ENCODE measurements at regions not wholly inside any gene's neighbourhood (a gene's known extent, or its start where the extent isn't known, plus 50 kb on each side); places are given as distances from the start of the nearest gene placed in this dataset.
A peak's percentile ranks its signal among the peaks of the same experiment; 100 is the strongest.

DNA sequence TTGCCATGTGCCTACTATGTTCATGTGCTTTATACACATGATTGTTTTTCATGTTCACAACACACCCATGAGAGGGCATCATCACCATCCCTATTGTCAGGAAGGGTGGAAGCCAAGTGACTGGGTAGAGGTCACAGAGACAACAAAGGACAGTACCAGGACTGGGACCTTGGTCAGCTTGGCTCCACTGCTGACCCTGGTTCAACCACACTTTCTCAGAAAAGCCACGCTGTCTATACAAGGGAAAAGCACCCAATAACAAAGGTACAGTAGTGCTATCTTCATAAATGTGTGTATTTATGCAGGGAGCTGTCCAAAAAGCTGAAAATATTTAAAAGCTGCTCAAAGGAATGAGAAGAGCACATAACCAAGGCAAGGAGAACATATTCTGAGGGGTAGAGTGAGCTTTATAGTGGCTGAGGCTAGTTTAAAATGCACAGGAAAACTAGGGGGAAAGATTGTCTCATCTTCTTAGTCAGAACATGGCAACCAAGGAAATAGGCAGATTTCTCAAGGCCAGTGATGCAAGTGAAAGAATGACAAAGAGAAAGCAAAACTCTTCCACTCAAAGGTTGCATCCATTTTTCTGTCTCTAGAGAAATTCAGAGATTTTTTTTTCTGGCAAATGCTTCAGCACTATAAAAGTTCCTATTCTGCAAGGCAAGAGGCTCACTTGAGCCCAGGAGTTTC, 415.0 kb downstream of the FOXO1 start:
- DNase-seq, result no peak
- H3K27ac ChIP-seq, result peak overlapping the region in 1 of 2 donors; percentile 19
- no peak overlapping the region for H3K4me3 ChIP-seq
- H3K4me1 ChIP-seq (ENCODE audit: insufficient read depth), result peaks cover 12% of the 10 kb centered on the region
- no peaks in the 10 kb centered on the region for H3K36me3 ChIP-seq
- H3K9me3 ChIP-seq, result no peaks in the 10 kb centered on the region
- no peaks in the 10 kb centered on the region for H3K27me3 ChIP-seq
- no peak for TF ChIP-seq POLR2A (IDR thresholded peaks at IDR 0.05)
- no peak for TF ChIP-seq EP300 (IDR thresholded peaks at IDR 0.05)
- no peak for TF ChIP-seq CTCF (IDR thresholded peaks at IDR 0.05)
- intact Hi-C loops (cut with DNase I), result loop anchor here in 3 of 4 donors (10.0 kb wide), 2 partner anchors 187 to 413 kb away; partner anchors contain the start of gene FOXO1 (in 2 of the 3)
- WGBS, 3 donors, result 23 to 50% (median 42%) methylated on average over 1 of the region's 1 CpG

DNA sequence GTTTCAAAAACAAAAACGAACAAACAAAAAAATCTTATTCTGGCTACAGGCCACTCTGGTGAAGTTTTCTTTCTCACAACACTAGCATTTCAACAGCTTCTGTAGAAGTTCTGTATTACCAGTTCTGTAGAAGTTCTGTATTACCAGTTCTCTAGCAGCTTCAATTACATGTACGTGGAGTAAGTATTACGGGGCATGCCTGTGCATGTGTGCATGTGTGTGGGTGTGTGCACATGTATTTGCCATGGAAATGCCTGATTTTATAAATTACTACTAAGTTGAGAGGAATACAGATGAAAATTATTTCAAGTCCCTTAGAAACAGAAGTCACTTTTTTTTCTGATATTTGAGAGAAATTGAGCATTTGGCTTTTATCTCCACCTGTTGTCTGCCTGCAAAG, 414.2 kb downstream of the FOXO1 start:
- TF ChIP-seq CTCF (IDR thresholded peaks at IDR 0.05) (no peak), EP300 (IDR thresholded peaks at IDR 0.05) (no peak), POLR2A (IDR thresholded peaks at IDR 0.05) (no peak)
- 56 to 59% (median 56%) methylated on average over 3 of the region's 3 CpGs for WGBS, 3 donors
- intact Hi-C loops (cut with DNase I), result loop anchor here in 3 of 4 donors (10.0 kb wide), 2 partner anchors 187 to 413 kb away; partner anchors contain the start of gene FOXO1 (in 2 of the 3)
- peaks cover 12% of the 10 kb centered on the region for H3K4me1 ChIP-seq (ENCODE audit: insufficient read depth)
- no peaks in the 10 kb centered on the region for H3K9me3 ChIP-seq
- no peak for DNase-seq
- no peaks in the 10 kb centered on the region for H3K36me3 ChIP-seq
- H3K4me3 ChIP-seq, result no peak overlapping the region
- H3K27me3 ChIP-seq, result no peaks in the 10 kb centered on the region
- H3K27ac ChIP-seq, result peak overlapping the region; percentile 19 to 32

GRCh38 chr13:40252676-40253075, 413.8 kb downstream of the FOXO1 start:
- intact Hi-C loops (cut with DNase I), result loop anchor here in 3 of 4 donors (10.0 kb wide), 2 partner anchors 188 to 412 kb away; partner anchors contain the start of gene FOXO1 (in 2 of the 3)
- Histone ChIP-seq H3K9me3 (no peaks in the 10 kb centered on the region), H3K27ac (peak overlapping the region; percentile 19 to 32), H3K4me3 (no peak overlapping the region), H3K4me1 (ENCODE audit: insufficient read depth) (peaks cover 12% of the 10 kb centered on the region), H3K27me3 (no peaks in the 10 kb centered on the region), H3K36me3 (no peaks in the 10 kb centered on the region)
- 25 to 26% (median 26%) methylated on average over 3 of the region's 3 CpGs for WGBS, 3 donors
- no peak for DNase-seq
- TF ChIP-seq CTCF (IDR thresholded peaks at IDR 0.05), result no peak
- no peak for TF ChIP-seq EP300 (IDR thresholded peaks at IDR 0.05)
- TF ChIP-seq POLR2A (IDR thresholded peaks at IDR 0.05), result no peak

DNA sequence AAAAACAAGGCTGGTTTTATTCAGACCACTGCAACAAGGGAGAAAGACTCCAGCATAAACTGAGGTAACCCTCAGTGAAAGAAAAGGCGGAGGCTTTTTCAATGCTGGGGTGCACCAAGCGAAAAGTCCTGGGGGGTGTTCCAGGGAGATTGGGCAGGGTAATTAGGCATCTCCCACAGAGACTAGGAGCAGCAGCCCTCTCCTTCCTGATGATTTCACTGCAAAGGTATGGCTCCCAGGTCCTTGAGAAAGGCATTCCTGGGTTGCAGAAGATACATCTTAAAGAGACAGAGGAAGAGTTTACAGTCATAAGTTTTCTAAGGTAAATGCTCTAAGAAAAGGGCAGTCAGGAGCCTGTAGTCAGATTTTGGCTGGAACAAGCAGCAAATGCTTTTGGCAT, 412.0 kb downstream of the FOXO1 start:
- H3K9me3 ChIP-seq, result no peaks in the 10 kb centered on the region
- intact Hi-C loops (cut with DNase I), result loop anchor here in 3 of 4 donors (10.0 kb wide), 2 partner anchors 190 to 410 kb away; partner anchors contain the start of gene FOXO1 (in 2 of the 3)
- DNase-seq, result no peak
- WGBS, 3 donors, result 92 to 96% (median 92%) methylated on average over 2 of the region's 2 CpGs
- H3K4me1 ChIP-seq (ENCODE audit: insufficient read depth), result peaks cover 13% of the 10 kb centered on the region
- no peaks in the 10 kb centered on the region for H3K27me3 ChIP-seq
- no peak for TF ChIP-seq CTCF (IDR thresholded peaks at IDR 0.05)
- no peak for TF ChIP-seq EP300 (IDR thresholded peaks at IDR 0.05)
- no peak for TF ChIP-seq POLR2A (IDR thresholded peaks at IDR 0.05)
- H3K36me3 ChIP-seq, result no peaks in the 10 kb centered on the region
- H3K27ac ChIP-seq, result no peak overlapping the region
- no peak overlapping the region for H3K4me3 ChIP-seq
